CD4-positive, alpha-beta memory T cell (primary cell): ENCODE measurements at regions not wholly inside any gene's neighbourhood (a gene's known extent, or its start where the extent isn't known, plus 50 kb on each side); places are given as distances from the start of the nearest gene placed in this dataset.

ENCODE experiments used
- CTCF ChIA-PET: fragments of 350-600 bp; sonication (Branson Sonifier 250); formaldehyde crosslinking; loops from one replicate; lab custom pipeline; 2021; ENCODE audit warnings: inconsistent platforms; ENCODE audit not compliant: partially characterized antibody; lab: Charles Lee
- POLR2A ChIA-PET: fragments of 350-600 bp; sonication (Branson Sonifier 250); formaldehyde crosslinking; loops from one replicate; lab custom pipeline; 2021; ENCODE audit not compliant: partially characterized antibody; lab: Charles Lee
- DNase-seq, 5 donors: peaks; one replicate each; pipeline versions ENCODE4 v3.0.0 to v3.0.0-alpha.2; 2020 to 2022; ENCODE audit warnings: mixed read lengths in 1 of 5
- H3K27ac ChIP-seq: one replicate; pipeline ENCODE4 v1.7.0; 2013; ENCODE audit warnings: low read depth, low read length
- H3K27me3 ChIP-seq: 2 replicates; pipeline ENCODE4 v1.7.0; 2013; ENCODE audit warnings: mild to moderate bottlenecking, low read length, moderate library complexity; ENCODE audit not compliant: insufficient read depth
- H3K36me3 ChIP-seq: 2 replicates; pipeline ENCODE4 v1.7.0; 2013; ENCODE audit warnings: mild to moderate bottlenecking, low read length, moderate library complexity; ENCODE audit not compliant: insufficient read depth
- H3K4me1 ChIP-seq: 2 replicates; pipeline ENCODE4 v1.7.0; 2013; ENCODE audit warnings: mild to moderate bottlenecking, low read length, moderate library complexity; ENCODE audit not compliant: insufficient read depth
- H3K4me3 ChIP-seq, 2 donors: one replicate each; pipeline ENCODE4 v1.7.0; 2013; ENCODE audit warnings: low read length in 2 of 2, mild to moderate bottlenecking in 1 of 2
- H3K9me3 ChIP-seq, 2 donors: one replicate each; pipeline ENCODE4 v1.7.0; 2013; ENCODE audit warnings: low read length in 2 of 2, control low read depth in 1 of 2; ENCODE audit not compliant: control insufficient read depth in 1 of 2
- H3K27ac Mint-ChIP-seq, 7 donors: one replicate each; pipeline ENCODE4 v1.8.0; 2020 to 2021; ENCODE audit warnings: mixed read lengths in 7 of 7, mild to moderate bottlenecking in 6 of 7, inconsistent platforms in 3 of 7, moderate library complexity in 3 of 7
- H3K27me3 Mint-ChIP-seq, 2 donors: one replicate each; pipeline ENCODE4 v1.8.0; 2020 to 2021; ENCODE audit warnings: mixed read lengths in 2 of 2
- H3K36me3 Mint-ChIP-seq, 2 donors: one replicate each; pipeline ENCODE4 v1.8.0; 2020 to 2021; ENCODE audit warnings: mixed read lengths in 2 of 2, inconsistent platforms in 1 of 2, mild to moderate bottlenecking in 1 of 2
- H3K4me1 Mint-ChIP-seq, 4 donors: one replicate each; pipeline ENCODE4 v1.8.0; 2020 to 2021; ENCODE audit warnings: mixed read lengths in 4 of 4, mild to moderate bottlenecking in 1 of 4
- H3K4me3 Mint-ChIP-seq, 8 donors: one replicate each; pipeline ENCODE4 v1.8.0; 2020 to 2021; ENCODE audit warnings: mixed read lengths in 8 of 8, mild to moderate bottlenecking in 7 of 8, moderate library complexity in 6 of 8, inconsistent platforms in 3 of 8
- H3K9me3 Mint-ChIP-seq, 8 donors: one replicate each; pipeline ENCODE4 v1.8.0; 2020 to 2021; ENCODE audit warnings: mixed read lengths in 8 of 8, mild to moderate bottlenecking in 5 of 8, inconsistent platforms in 3 of 8, moderate library complexity in 1 of 8
- intact Hi-C: fragments of 100-400 bp; cut with micrococcal nuclease; formaldehyde crosslinking; loops from one replicate; pipeline ENCODE4 v1.15.1; 2023

DNA sequence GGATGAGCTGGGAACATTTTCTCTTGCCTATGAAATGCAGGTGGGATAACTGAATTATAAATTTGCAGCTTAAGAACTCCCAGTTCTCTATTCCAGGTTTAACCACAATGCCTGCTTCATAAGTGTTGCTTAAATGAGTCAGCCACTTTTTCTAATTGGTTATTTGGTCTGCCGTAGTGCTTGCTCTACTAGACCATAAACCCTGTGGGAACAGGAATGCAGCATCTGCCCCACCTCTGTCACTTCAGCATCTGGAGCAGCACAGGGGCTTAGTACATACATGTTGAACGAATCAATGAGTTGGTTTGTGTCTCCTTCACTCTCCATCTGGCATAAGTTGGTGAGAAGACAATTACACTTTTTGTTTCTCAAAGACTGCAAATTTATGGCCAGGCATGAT is 95.2 kb upstream of the PTER start:
- no peak overlapping the region for H3K4me3 ChIP-seq
- Mint-ChIP-seq H3K4me3 (no peak overlapping the region), H3K4me1 (no peaks in the 10 kb centered on the region), H3K27me3 (peaks cover 2 to 8% of the 10 kb centered on the region in 2 donors), H3K36me3 (no peaks in the 10 kb centered on the region), H3K9me3 (no peaks in the 10 kb centered on the region), H3K27ac (no peak overlapping the region)
- intact Hi-C loops, result no loop called here
- H3K9me3 ChIP-seq, result no peaks in the 10 kb centered on the region
- no peaks in the 10 kb centered on the region for H3K4me1 ChIP-seq
- no peak for DNase-seq
- no peak overlapping the region for H3K27ac ChIP-seq
- no peaks in the 10 kb centered on the region for H3K27me3 ChIP-seq
- ChIA-PET CTCF (no interaction called here), POLR2A (no interaction called here)
- no peaks in the 10 kb centered on the region for H3K36me3 ChIP-seq

DNA sequence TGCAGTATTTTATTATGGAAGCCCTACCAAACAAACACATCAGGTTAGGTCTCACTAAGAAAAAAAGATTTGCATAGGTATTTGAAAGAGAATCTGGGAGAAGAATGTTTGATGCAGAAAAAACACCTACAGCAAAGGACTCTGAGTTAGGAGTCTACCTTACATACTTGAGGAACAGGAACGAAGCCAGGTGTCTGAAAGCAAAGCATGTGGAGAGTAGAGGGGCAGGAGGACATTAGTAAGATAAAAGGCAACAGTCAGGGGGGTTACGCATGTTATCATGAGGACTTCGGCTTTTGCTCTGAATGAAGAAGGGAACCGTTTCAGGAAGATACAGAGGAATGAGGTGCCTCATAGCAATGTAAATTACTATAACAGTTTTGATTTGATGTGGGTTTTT is 87.9 kb upstream of the PTER start:
- no peaks in the 10 kb centered on the region for H3K36me3 ChIP-seq

DNA sequence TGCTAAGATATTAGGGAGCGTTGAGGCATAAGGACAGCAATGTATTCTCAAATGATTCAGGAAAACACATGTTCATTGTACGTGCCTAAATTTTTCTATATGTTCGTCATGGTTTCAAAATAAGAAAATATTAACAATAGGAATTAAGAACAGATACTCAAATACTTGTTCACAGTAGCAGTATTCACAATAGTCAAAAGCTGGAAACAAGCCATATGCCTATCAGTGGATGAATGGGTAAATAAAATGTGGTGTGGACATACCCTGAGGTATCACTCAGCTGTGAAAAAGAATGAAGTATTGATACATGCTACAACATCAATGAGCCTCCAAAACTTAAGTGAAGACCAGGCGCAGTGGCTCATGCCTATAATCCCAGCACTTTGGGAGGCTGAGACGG is 84.7 kb upstream of the PTER start:
- Histone ChIP-seq H3K9me3 (no peaks in the 10 kb centered on the region), H3K4me3 (no peak overlapping the region), H3K27me3 (no peaks in the 10 kb centered on the region), H3K27ac (no peak overlapping the region), H3K36me3 (no peaks in the 10 kb centered on the region), H3K4me1 (no peaks in the 10 kb centered on the region)
- ChIA-PET POLR2A (no interaction called here), CTCF (no interaction called here)
- Mint-ChIP-seq H3K36me3 (no peaks in the 10 kb centered on the region), H3K4me1 (no peaks in the 10 kb centered on the region), H3K4me3 (no peak overlapping the region), H3K9me3 (peaks cover 0 to 5% (median under 1%) of the 10 kb centered on the region in 8 donors), H3K27ac (no peak overlapping the region), H3K27me3 (peaks cover 4 to 8% of the 10 kb centered on the region in 2 donors)
- intact Hi-C loops, result no loop called here
- no peak for DNase-seq

More for the DNA sequence above, 87.9 kb upstream of the PTER start:
- Histone ChIP-seq H3K27ac (no peak overlapping the region), H3K9me3 (no peaks in the 10 kb centered on the region), H3K27me3 (no peaks in the 10 kb centered on the region), H3K4me3 (no peak overlapping the region), H3K4me1 (no peaks in the 10 kb centered on the region)
- DNase-seq, result no peak
- intact Hi-C loops, result no loop called here
- H3K36me3 Mint-ChIP-seq, result no peaks in the 10 kb centered on the region
- ChIA-PET POLR2A (no interaction called here), CTCF (no interaction called here)
- peaks cover 0 to 5% (median under 1%) of the 10 kb centered on the region in 8 donors for H3K9me3 Mint-ChIP-seq
- no peak overlapping the region for H3K27ac Mint-ChIP-seq
- peaks cover 6 to 8% of the 10 kb centered on the region in 2 donors for H3K27me3 Mint-ChIP-seq
- no peak overlapping the region for H3K4me3 Mint-ChIP-seq
- no peaks in the 10 kb centered on the region for H3K4me1 Mint-ChIP-seq

DNA sequence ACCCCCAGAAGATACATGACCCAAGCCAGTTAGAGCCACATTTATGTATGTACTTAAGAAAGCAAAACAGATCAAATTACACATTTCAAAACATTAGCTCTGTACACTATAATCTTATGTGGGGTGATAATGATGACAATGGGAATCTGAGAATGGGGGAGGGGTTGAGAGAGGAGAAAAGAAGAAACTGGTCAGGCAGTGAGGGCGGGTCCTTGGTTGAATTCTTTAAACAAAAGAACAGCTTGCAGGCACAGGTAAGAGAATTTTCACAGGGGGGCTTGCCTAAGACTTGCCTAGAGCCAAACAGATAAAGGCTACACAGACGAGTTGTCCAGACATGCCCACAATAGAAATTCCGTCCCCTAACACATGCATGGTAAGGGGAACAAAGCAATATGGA is 76.8 kb upstream of the PTER start:
- H3K4me1 Mint-ChIP-seq, result no peaks in the 10 kb centered on the region
- H3K36me3 ChIP-seq, result no peaks in the 10 kb centered on the region
- no peak for DNase-seq
- ChIA-PET CTCF (no interaction called here), POLR2A (no interaction called here)
- intact Hi-C loops, result no loop called here
- no peaks in the 10 kb centered on the region for H3K9me3 ChIP-seq
- H3K9me3 Mint-ChIP-seq, result peaks cover 0 to 11% (median 0%) of the 10 kb centered on the region in 8 donors
- no peaks in the 10 kb centered on the region for H3K4me1 ChIP-seq
- no peak overlapping the region for H3K4me3 ChIP-seq
- peaks cover 0 to 11% of the 10 kb centered on the region in 2 donors for H3K27me3 Mint-ChIP-seq
- no peak overlapping the region for H3K4me3 Mint-ChIP-seq
- H3K27ac Mint-ChIP-seq, result no peak overlapping the region
- H3K27me3 ChIP-seq, result no peaks in the 10 kb centered on the region
- H3K36me3 Mint-ChIP-seq, result no peaks in the 10 kb centered on the region
- no peak overlapping the region for H3K27ac ChIP-seq

DNA sequence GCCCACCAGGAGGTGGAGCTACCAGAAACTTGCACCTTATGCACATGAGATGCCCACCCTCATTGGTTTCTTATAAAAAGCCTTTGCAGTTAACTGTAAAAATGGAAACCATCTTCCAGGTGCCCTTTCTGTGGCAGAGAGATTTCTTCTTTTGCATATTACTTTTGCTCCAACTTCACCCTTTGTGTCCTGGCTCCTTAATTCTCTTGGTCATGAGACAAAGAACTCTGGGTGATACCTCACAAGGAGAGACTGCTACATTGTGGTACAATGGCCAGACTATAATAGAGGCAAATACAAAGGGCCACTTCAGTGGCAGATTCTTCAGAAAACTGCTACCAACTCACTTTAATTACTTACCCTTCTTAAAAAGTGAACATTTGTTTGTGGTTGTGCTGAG is 76.4 kb upstream of the PTER start:
- CTCF ChIA-PET, result no interaction called here
- no peak overlapping the region for H3K4me3 Mint-ChIP-seq

DNA sequence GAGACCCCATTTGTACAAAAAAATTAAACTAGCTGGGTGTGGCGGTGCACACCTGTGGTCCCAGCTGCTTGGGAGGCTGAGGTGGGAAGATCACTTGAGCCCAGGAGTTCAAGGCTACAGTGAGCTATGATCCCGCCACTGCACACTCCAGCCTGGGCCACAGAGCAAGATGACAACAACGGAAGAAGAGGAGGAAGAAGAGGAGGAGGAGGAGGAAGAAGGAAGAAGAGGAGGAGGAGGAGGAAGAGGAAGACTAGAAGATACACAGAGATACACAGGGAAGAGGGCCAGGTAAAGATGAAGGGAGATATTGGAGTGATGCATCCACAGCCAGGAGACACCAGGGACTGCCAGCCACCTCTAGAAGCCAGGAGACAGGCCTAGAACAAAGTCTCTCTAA is 75.7 kb upstream of the PTER start:
- Mint-ChIP-seq H3K4me3 (no peak overlapping the region), H3K27ac (no peak overlapping the region), H3K4me1 (no peaks in the 10 kb centered on the region), H3K27me3 (peaks cover 0 to 11% of the 10 kb centered on the region in 2 donors), H3K9me3 (peaks cover 0 to 11% (median 0%) of the 10 kb centered on the region in 8 donors), H3K36me3 (no peaks in the 10 kb centered on the region)
- no peaks in the 10 kb centered on the region for H3K4me1 ChIP-seq
- POLR2A ChIA-PET, result no interaction called here
- CTCF ChIA-PET, result no interaction called here
- intact Hi-C loops, result no loop called here
- no peak overlapping the region for H3K4me3 ChIP-seq
- H3K36me3 ChIP-seq, result no peaks in the 10 kb centered on the region
- H3K27ac ChIP-seq, result no peak overlapping the region
- H3K9me3 ChIP-seq, result no peaks in the 10 kb centered on the region
- no peak for DNase-seq
- H3K27me3 ChIP-seq, result no peaks in the 10 kb centered on the region

More for the DNA sequence above, 76.4 kb upstream of the PTER start:
- no peaks in the 10 kb centered on the region for H3K9me3 ChIP-seq
- H3K36me3 ChIP-seq, result no peaks in the 10 kb centered on the region
- Mint-ChIP-seq H3K9me3 (peaks cover 0 to 11% (median 0%) of the 10 kb centered on the region in 8 donors), H3K27me3 (peaks cover 0 to 11% of the 10 kb centered on the region in 2 donors), H3K36me3 (no peaks in the 10 kb centered on the region), H3K4me1 (no peaks in the 10 kb centered on the region), H3K27ac (no peak overlapping the region)
- no peaks in the 10 kb centered on the region for H3K4me1 ChIP-seq
- H3K4me3 ChIP-seq, result no peak overlapping the region
- no peaks in the 10 kb centered on the region for H3K27me3 ChIP-seq
- POLR2A ChIA-PET, result no interaction called here
- no peak for DNase-seq
- no peak overlapping the region for H3K27ac ChIP-seq
- intact Hi-C loops, result no loop called here

DNA sequence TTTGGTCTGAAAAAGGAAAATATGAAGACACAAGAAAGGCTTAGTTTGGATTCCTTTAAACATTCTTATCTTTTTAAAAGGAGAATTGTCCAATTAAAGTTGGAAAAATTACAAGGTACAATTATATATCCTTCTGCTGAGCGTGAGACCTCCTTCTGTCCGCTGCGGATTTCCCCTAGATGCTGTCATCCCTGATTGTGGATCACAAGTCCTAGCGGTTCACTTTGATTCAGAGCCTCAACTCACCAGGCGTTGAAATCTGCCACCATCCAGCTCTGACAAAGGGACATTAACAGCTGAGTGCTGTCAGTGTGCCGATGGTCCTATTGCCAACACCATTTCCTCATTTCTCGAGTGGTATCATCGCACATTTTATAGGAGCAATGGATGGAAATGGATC is 73.1 kb upstream of the PTER start:
- no peak overlapping the region for H3K4me3 Mint-ChIP-seq
- no peak overlapping the region for H3K4me3 ChIP-seq
- H3K27me3 Mint-ChIP-seq, result peaks cover 18 to 19% of the 10 kb centered on the region in 2 donors
- POLR2A ChIA-PET, result no interaction called here
- no peaks in the 10 kb centered on the region for H3K36me3 Mint-ChIP-seq
- no peaks in the 10 kb centered on the region for H3K36me3 ChIP-seq
- H3K9me3 Mint-ChIP-seq, result peaks cover 0 to 11% (median 0%) of the 10 kb centered on the region in 8 donors
- H3K4me1 Mint-ChIP-seq, result no peaks in the 10 kb centered on the region
- H3K27ac ChIP-seq, result no peak overlapping the region
- H3K27me3 ChIP-seq, result peaks cover 4% of the 10 kb centered on the region
- DNase-seq, result no peak
- intact Hi-C loops, result no loop called here
- CTCF ChIA-PET, result no interaction called here
- H3K27ac Mint-ChIP-seq, result no peak overlapping the region
- no peaks in the 10 kb centered on the region for H3K9me3 ChIP-seq
- H3K4me1 ChIP-seq, result no peaks in the 10 kb centered on the region
